NCI-H2227 (cell line): ENCODE measurements at regions not wholly inside any gene's neighbourhood (a gene's known extent, or its start where the extent isn't known, plus 50 kb on each side); places are given as distances from the start of the nearest gene placed in this dataset.
A peak's percentile ranks its signal among the peaks of the same experiment; 100 is the strongest.
"Not testable (repeated sequence)": the region's sequence is repeated elsewhere in the genome, so short reads cannot be mapped to it uniquely, and the experiment has no call there.

Experiments used
- DNase-seq: peaks from one replicate; lab custom pipeline; 2025; ENCODE audit not compliant: unreplicated experiment; lab: John Stamatoyannopoulos, UW

DNA sequence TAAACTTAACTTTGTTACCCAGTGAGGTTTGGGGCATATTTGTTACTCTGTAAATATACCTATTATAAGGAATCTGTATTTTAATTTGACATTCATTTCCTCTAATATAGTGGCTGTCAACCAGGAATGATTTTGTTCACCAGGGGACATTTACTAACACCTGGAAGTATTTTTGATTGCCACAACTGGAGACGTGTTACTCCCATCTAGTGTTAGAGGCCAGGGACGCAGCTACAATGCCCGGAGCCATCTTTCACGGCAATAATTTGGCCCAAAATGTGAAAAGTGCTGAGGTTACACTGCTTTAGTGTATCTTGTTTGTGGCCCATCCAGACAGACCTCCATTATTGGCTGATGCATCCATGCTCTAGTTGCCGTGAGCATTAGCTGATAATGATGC is 881.3 kb upstream of the ATXN7L3B start:
- DNase-seq: no peak

DNA sequence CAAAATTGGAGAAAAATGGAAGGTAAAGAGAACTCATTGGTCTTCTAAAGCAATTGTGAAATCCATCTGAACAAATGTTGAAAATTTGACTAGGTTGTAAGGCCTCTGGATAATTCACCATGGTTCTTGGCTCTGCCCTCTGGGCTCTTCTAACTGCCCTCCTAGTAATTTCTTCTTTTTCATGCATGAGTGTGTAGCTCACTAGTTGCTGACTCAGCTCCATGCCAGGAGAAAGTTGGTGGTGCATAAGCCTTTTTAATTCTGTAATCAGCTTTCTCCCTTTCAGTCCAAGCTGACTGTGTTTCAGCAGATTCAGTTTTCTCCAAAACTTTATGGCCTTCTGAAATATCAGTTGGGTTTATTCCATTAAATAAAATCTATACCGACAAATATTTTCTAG is 877.8 kb upstream of the ATXN7L3B start:
- no peak for DNase-seq

DNA sequence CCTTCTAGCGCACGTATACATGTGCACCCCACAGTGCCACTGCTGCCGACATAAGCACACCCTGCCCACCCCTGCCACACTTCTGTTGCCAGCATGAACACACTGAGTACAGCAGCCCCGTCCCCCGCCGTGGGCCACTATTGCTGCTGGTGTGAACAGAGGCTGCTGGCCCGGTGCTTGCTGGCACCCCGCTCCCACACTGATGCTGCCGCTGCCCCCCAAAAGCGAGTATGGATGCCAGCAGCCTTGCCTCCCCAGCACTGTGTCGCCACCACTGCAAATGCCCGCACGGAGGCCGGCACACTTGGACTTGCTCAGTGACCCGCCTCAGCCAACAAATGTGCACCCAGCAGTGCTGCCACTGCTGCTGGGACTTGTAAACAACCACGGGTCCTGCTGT is 872.4 kb upstream of the ATXN7L3B start:
- DNase-seq: no peak

DNA sequence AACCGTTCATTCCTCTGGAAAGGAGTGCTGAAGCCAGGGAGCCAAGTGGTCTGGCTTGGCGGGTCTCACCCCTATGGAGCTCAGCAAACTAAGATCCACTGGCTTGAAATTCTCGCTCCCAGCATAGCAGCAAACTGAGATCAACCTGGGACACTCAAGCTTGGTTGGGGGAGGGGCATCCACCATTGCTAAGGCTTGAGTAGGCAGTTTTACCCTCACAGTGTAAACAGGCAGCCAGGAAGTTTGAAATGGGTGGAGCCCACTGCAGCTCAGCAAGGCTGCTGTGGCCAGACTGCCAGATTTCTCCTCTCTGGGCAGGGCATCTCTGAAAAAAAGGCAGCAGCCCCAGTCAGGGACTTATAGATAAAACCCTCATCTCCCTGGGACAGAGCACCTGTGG is 866.1 kb upstream of the ATXN7L3B start:
- not testable (repeated sequence) for DNase-seq

DNA sequence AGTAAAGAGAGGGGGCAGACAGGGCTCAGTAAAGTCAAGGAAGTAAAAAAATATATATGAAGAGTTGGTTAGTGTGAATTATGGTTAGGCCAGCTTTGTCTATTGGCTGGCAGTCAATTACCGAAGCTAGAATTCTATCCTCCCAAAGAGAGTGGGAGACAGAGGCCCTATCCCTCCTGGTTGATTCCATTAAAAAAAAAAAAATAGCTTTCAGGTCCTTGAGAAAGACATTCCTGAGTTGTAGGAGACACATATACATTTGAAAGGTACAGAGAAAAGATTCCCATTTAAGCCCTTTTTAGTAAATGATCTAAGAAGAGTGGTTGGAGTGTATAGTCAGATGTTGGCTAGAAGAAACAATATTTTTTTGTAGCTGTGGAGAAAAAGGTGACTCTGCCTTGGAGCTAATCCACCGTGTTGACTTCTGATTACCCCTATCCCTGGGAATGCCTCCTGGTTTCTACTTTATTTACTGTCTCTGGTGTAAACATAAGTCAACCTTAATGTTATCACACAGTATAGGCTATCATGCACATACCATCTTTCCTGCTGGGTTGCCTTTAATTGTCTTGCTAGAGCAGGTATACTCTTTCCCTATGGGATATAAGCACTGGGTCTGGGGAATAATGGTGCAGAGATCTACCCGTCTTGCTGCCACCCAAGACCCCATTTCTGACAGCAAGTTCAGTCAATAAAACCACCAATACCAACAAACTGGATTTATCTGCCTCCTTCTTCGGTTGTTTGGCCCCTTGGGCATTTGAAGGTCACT is 859.9 kb upstream of the ATXN7L3B start:
- no peak for DNase-seq

DNA sequence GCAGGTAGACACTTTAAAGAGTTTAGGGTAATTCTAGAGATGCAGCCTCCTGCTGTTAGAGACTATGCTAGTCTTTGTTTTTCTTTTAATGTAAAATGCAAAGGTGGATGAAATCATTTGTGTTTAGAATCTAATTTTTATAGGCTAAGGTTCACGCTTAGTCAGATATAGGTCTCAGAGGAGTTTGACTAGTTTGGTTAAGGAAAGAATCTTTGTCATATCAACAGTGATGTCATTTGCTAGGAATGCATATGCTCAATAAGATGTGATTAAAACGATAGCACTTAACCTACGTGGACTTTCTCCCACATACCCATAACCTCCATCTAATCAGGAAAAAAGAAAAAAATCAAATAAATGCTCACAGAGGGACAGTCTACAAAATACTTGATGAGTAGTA is 859.3 kb upstream of the ATXN7L3B start:
- DNase-seq: no peak

DNA sequence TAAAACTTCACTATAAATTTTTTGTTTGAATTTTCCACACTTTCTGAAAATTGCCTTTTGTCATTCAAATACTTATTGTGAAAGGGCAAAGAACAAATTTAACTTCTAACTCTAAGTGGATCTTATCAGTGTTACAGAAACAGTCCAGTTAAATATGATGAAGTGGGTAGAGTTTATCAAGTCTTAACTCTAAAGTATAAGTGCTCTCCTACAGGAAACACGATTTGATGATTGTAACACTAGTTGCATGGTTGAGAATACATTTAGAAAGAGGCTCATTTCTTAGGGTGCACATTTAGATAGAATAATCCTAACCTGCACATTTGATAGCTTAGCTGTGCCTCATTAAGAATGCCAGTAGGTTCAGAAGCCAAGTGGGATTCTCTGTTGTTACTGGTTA is 838.3 kb upstream of the ATXN7L3B start:
- DNase-seq: no peak

DNA sequence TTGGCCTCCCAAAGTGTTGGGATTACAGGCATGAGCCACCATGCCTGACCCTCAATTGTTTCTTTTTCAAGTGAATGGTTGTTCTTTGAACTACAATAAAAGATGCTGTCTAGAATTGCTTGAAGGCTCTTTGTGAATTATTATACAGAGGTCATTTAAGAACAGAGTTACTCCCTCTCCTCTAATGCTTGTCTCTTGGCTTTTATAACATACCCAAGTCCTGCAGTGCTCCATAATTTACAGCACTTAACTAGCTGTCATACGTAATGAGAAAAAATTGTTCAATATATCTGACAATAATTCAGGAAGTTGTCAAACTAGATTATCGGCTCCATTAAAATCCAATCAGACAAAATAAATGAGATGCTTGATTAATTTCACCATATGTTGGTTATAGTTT is 823.0 kb upstream of the ATXN7L3B start:
- peak; percentile 37 for DNase-seq

DNA sequence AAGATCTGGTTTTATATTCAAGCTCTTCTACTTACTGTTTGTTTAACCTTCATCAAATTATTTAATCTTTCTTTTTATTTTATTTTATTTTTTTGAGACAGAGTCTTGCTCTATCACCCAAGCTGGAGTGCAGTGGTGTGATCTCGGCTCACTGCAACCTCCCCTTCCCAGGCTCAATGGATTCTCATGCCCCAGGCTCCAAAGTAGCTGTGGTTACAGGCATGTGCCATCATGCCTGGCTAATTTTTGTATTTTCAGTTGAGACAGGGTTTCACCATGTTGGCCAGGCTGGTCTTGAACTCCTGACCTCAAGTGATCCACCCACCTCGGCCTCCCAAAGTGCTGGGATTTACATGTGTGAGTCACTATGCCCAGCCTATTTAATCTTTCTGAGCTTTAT is 821.5 kb upstream of the ATXN7L3B start:
- not testable (repeated sequence) for DNase-seq

DNA sequence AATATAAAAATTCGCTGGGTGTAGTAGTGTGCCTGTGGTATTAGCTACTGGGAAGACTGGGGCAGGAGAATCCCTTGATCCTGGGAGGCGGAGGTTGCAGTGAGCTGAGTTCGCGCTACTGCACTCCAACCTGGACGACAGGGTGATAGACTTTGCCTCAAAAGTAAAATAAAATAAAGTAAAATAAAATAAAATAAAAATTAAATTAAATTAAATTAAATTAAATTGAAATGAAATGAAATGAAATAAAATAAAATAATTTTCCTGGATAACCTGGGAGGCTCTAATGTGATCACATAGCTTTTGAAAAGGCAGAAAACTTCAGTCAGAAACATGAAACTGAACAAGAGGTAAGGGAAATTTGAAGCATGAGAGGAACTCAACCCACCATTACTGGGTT is 818.4 kb upstream of the ATXN7L3B start:
- DNase-seq: no peak

DNA sequence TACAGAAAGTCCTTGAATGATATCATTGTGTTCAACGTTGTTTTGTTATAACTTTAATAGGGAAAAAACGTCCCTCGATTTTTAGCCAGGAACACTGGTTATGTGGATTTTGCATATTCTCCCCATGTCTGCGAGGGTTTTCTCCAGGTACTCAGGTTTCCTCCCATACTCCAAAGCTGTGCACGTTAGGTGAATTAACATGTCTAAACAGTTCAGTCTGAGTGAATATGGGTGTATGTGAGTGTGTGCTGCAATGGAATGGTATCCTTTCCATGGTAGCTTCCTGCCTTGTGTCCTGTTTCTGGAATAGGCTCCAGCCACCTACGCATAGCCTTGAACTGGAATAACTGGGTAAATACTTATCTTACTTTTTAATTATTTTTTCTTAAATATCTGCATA is 810.8 kb upstream of the ATXN7L3B start:
- DNase-seq: no peak

DNA sequence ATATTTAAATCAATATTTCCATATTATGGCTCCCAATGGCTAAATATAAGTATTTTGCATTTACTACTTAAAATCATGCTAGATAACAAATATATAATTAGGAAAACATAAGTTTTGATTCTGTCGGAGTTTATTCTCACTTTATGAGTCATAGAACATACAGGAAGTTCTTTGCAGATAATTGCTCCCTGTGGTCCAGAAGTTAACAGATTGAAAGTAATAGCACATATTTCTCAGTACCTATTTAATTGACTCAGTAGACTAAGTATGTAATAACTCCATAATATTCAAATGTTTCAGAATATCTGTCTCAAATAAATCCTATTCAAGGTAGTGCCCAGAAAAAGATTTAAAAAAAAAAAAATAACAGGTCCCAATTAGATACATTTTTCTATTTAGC is 806.0 kb upstream of the ATXN7L3B start:
- no peak for DNase-seq

DNA sequence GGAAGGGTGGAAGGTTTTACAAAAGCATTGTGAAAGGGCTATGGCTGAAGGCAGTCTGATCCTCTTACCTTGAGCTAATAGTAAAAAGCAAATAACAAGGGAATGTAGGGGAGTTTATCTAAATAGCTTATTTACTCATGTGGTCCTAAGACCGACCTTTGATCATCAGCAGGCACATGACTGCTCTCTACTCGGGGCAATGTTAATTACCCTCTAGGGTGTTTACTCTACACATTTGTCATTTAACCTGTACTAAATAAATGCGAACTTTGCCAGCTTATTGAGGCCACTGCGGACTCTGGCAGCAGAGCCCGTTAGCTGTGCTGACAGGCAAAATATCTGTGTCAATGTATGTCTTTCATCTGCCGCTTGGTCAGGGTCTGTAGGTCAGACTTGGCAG is 768.3 kb upstream of the ATXN7L3B start:
- no peak for DNase-seq

DNA sequence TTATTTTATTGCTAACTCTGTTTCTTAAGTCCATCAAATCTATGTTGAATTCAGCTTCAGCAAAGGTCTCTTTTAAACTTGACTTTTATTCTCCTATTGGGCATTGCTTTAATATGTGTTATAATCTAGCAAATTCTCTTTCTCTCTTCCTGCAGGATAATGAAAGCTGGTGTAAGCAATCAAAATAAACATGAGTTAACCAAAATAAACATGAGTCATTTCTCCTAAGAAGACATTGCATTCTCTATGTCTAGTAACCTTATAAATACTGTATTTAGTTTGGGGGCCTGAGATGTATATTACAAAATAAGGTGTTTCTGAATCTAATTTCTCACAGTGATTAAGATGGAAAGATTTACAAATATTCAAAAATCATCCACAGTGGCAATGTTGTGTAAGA is 739.1 kb upstream of the ATXN7L3B start:
- no peak for DNase-seq

DNA sequence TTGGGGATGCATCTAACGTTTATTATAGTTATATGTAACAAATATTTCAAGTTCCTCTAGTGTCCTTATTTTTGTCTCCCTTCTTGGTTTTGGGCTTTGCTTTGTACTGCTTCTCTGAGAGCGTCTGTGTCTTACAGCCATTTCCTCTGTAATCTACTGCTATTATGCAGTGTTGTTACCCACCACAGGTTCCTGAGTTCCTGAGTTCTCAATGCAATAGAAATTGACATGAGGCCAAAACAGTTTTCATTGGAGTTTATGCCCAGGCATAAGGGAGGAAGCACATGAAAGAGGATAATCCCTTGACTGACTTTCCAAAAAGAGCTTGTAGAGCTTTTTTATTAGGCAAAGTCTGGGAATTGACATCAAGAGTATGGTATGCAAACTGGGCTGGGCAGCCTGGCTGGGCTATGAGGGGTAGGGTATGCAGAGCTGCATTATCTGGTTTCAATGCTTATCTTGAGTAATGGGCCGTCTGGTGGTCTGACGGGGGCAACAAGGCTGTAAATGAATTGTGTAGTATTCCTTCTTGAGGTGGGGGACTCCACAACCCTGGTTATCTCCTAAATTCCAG is 722.5 kb upstream of the ATXN7L3B start:
- DNase-seq: no peak

DNA sequence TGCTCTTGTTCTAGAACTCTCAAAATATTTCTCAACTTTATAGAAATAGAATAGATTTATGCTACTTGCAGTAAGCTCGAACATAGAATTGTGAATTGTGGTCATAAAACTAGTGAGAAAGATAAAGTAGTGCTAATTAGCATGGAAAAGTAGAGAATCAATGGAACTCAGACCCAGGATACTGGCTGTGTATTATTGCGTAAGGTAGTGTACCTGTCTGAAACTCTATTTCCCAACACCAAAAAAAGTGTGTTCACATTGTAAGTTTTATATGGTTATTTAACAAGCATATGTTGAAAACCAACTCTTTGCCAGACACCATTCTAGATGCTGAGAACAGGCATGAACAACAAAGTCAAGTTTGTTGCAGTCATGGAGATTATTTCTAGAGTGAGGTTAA is 720.5 kb upstream of the ATXN7L3B start:
- no peak for DNase-seq

DNA sequence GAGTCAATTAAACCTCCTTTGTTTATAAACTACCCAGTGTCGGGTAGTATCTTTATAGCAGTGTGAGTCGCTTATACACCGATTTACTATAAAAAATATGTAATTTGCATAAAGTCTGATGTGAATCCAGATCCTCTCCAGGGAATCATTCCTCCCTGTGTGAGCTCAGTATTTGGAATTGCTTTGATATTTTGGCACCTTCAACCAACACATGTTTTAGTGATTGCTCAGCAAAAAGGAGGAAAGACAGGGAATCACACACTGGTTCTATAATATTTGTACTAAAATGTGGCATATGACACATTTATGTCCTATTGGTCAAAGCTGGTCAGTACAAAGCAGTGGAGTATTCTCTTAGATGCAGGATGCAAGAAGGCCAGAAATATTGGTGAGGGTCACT is 703.9 kb upstream of the ATXN7L3B start:
- no peak for DNase-seq

DNA sequence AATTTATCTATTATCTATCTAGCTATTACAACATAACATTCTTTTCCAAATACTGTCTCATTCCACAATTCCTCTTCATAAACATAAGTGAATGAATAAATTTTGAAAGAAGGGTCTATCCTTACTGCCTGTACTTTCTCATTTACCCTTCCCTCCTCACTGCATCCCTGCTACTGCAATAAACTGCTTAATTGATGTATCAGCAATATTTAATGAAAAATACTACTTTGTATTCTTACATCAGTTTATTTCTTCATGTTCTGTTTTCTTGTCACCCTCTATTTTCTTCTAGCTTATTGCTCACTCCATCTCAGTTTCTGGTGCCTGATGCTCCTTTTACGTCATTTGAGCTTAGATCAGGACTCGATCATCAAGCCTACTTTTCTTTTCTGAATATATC is 695.7 kb upstream of the ATXN7L3B start:
- no peak for DNase-seq

DNA sequence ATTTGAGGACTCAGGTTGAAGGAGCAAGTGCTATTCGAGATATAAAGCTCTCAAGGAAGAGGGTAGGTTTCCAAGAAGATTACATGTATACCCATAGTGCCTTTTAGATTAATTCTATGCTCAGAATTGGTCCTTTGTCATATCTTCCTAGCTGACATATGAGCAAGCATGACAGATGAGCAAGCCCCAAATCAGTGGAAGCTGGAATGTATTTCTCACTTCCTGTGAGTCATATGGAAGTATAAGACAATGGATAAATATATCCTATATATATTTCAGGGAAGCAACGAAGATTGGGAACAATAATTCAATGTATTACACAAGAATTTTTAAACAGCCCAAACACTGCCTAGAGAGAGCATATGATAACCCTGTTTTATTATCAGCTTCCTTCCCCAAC is 674.1 kb upstream of the ATXN7L3B start:
- DNase-seq: no peak

DNA sequence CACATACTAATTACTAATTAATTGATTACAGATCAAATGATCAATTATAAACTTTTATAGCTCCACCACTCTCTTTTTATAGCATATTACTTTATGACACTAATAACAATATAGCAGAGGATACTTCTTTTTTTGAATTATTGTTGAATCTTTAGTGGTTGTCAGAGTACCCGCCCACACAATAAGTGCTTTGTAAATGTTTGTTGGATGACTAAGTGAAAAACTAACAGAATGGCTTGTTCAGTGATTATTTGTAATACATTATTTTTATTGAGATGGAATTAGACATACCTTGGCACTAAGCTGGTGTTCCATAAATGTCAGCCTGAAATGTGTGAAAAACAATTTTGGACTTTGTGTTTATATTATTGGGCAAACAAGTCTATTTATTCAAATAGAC is 670.5 kb upstream of the ATXN7L3B start:
- DNase-seq: no peak

DNA sequence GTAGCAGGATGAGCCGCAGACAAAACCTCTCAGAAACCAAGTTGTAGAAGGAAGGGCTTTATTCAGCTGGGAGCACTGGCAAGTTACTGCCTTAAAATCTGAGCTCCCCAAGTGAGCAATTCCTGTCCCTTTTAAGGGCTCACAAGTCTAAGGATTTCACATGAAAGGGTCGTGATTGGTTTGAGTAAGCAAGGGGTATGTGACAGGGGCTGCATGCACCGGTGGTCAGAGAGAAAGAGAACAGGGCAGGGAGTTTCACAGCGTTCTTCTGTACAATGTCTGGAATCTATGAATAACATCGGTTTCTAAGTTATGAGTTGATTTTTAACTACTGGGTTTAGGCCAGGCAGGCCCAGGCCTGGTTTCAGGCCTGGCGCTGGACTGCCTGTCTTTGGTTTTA is 660.3 kb upstream of the ATXN7L3B start:
- DNase-seq: not testable (repeated sequence)

DNA sequence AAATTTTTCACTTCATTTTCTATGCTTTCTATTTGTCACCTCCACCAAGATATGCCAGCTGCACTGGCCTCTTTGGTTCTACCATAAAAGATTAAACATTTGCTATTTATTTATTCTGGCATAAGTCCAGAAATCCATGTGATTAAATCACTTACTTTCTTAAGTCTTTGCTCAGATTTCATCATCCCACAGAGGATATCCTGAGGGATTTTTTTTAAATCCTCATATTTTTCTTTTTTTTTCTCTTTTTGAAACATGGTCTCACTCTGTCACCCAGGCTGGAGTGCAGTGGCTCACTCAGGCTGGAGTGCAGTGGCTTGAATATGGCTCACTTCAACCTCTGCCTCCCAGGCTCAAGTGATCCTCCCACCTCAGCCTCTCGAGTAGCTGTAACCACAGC is 645.4 kb upstream of the ATXN7L3B start:
- no peak for DNase-seq

DNA sequence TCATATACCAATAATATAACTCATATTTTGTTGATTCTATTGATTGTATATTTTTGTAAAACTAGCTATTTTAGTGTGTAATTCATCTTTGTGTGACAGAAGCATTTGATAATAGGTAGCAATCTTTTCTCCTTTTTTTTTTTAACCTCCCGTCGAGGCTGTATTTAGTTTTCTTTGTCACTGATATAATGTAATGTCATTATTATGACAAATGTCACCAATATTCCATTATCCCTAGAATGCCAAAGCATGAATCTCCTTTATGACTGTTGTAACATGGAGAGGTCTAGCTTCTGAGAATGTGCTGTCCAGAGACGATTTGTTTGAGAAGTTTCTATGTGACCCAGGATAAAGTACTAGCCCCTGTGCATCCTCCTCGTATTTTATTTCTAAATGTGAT is 639.0 kb upstream of the ATXN7L3B start:
- DNase-seq: no peak
